HL-60 (cell line): ENCODE measurements at regions not wholly inside any gene's neighbourhood (a gene's known extent, or its start where the extent isn't known, plus 50 kb on each side); places are given as distances from the start of the nearest gene placed in this dataset.

ENCODE experiments used
- DNase-seq, 2 experiments: peaks; one replicate each; pipeline ENCODE4 v3.0.0-alpha.2; 2010 to 2020; ENCODE audit warnings: low read depth in 1 of 2, low spot score in 1 of 2
- H3K27ac ChIP-seq: fragments of 250-450 bp; sonication (Bioruptor Pico); replicated peaks from 2 replicates; pipeline ENCODE4 v1.5.1; 2020; ENCODE audit warnings: mild to moderate bottlenecking, moderate library complexity
- H3K27me3 ChIP-seq: fragments of 250-450 bp; sonication (Bioruptor Pico); 2 replicates; pipeline ENCODE4 v1.5.1; 2021; ENCODE audit warnings: mild to moderate bottlenecking, moderate library complexity; ENCODE audit not compliant: insufficient read depth, poor library complexity, severe bottlenecking
- H3K4me3 ChIP-seq: replicated peaks from 2 replicates; pipeline ENCODE4 v1.5.1; 2011; ENCODE audit warnings: mild to moderate bottlenecking, control low read depth, low read length; ENCODE audit not compliant: insufficient read depth
- CTCF ChIP-seq: IDR thresholded peaks from one replicate; pipeline ENCODE4 v1.5.1; 2011; ENCODE audit warnings: low read length, control low read depth, inconsistent platforms; ENCODE audit not compliant: insufficient read depth
- GABPA ChIP-seq: IDR thresholded peaks from 2 replicates; pipeline ENCODE4 v1.6.1; 2012; ENCODE audit warnings: low read depth
- POLR2AphosphoS5 ChIP-seq: IDR thresholded peaks from 2 replicates; pipeline ENCODE4 v1.6.1; 2012; ENCODE audit warnings: low read depth
- SPI1 ChIP-seq: IDR thresholded peaks from 2 replicates; pipeline ENCODE4 v1.6.1; 2012; ENCODE audit warnings: low read depth, mild to moderate bottlenecking, borderline replicate concordance
- TF ChIP-seq, protein P1 (sequence below): IDR thresholded peaks from 2 replicates; pipeline ENCODE4 v1.6.1; 2012; ENCODE audit warnings: low read depth; ENCODE audit not compliant: insufficient replicate concordance

DNA sequence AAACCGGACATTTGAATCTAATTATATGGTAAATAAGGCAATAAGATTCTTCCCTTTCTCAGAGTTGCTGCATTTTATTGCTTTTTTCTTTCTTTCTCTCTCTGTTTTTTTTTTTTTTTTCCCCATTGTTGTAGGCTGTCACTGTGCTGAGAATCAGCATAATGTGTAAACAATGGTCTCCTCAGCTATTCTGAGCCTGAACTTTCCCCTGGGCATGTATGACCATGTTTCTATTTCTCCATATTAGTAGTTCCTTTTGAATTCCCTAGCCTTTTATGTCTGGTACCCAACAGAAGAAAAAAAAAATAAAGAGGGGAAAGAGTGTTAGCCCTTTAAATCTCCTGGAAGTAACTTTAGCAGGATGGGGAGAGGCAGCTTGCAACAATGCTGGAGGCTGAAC lies 1862.5 kb downstream of the SUCLG1 start:
- TF ChIP-seq GABPA (no peak), CTCF (no peak), POLR2AphosphoS5 (no peak)
- TF ChIP-seq, protein P1, sequence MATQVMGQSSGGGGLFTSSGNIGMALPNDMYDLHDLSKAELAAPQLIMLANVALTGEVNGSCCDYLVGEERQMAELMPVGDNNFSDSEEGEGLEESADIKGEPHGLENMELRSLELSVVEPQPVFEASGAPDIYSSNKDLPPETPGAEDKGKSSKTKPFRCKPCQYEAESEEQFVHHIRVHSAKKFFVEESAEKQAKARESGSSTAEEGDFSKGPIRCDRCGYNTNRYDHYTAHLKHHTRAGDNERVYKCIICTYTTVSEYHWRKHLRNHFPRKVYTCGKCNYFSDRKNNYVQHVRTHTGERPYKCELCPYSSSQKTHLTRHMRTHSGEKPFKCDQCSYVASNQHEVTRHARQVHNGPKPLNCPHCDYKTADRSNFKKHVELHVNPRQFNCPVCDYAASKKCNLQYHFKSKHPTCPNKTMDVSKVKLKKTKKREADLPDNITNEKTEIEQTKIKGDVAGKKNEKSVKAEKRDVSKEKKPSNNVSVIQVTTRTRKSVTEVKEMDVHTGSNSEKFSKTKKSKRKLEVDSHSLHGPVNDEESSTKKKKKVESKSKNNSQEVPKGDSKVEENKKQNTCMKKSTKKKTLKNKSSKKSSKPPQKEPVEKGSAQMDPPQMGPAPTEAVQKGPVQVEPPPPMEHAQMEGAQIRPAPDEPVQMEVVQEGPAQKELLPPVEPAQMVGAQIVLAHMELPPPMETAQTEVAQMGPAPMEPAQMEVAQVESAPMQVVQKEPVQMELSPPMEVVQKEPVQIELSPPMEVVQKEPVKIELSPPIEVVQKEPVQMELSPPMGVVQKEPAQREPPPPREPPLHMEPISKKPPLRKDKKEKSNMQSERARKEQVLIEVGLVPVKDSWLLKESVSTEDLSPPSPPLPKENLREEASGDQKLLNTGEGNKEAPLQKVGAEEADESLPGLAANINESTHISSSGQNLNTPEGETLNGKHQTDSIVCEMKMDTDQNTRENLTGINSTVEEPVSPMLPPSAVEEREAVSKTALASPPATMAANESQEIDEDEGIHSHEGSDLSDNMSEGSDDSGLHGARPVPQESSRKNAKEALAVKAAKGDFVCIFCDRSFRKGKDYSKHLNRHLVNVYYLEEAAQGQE = no peak
- Histone ChIP-seq H3K27ac (no peak overlapping the region), H3K4me3 (no peak overlapping the region), H3K27me3 (no peaks in the 10 kb centered on the region)
- no peak for DNase-seq

DNA sequence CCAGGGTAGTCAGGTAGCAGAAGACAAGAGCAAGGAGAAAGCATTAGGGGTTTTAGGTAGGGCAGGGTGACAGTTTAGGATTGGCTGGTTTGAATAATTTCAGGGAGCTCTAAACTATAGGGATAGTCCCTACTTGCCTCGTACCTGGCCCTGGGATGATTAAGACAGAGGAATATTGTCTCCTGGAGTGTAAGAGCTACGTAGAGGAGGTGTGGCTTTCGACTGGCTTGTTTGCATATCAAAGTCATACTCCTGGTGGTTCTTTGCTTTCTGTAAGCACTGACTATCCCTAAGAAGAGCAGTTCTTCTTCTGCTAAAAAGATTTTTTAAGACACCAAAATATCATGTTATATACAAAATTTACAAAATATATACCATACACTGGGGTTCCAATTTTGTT lies 1867.4 kb downstream of the SUCLG1 start:
- DNase-seq = no peak

DNA sequence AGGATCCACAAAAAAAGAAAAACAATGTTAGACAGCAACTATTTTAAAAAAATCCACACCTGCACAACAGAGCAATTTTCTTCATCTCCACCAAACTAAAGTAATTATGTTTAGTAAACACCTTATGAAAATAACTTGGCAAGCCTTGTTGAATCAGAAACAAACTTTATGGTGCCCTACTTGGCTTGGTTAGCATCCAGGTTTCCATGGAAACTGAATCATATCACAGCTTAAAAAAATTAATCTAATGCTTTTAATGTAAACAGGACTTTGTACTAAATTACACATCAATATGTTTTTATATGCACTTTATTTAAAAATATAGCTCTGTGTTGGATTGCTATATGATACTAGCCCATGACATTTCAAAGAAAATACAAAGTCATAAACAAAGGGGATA lies 1882.4 kb downstream of the SUCLG1 start:
- Histone ChIP-seq H3K4me3 (no peak overlapping the region), H3K27ac (no peak overlapping the region), H3K27me3 (no peaks in the 10 kb centered on the region)
- TF ChIP-seq GABPA (no peak), SPI1 (no peak), POLR2AphosphoS5 (no peak), CTCF (no peak)
- TF ChIP-seq, protein P1 = no peak
- no peak for DNase-seq

More for the DNA sequence above, 1867.4 kb downstream of the SUCLG1 start:
- H3K27ac ChIP-seq = no peak overlapping the region
- no peak for TF ChIP-seq SPI1
- TF ChIP-seq GABPA = no peak
- no peak overlapping the region for H3K4me3 ChIP-seq
- no peaks in the 10 kb centered on the region for H3K27me3 ChIP-seq

DNA sequence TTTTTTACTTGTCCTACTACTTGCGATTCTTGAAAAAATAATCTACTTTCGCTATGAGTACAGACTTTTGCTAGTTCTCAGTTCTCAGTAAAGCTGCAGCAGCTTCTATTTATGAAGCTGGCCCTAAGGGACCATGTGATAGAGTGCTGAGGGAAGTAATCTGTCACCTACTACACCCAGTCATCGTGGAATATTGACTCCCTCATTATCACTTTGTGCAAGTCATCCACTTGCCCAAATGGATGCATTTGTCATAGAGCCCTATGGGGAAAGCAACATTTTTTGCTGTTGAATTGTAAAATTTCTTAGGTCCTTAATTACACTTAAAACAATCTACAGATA lies 1919.8 kb downstream of the SUCLG1 start:
- no peaks in the 10 kb centered on the region for H3K27me3 ChIP-seq
- H3K4me3 ChIP-seq = no peak overlapping the region
- no peak overlapping the region for H3K27ac ChIP-seq
- TF ChIP-seq GABPA = no peak
- TF ChIP-seq POLR2AphosphoS5 = no peak
- TF ChIP-seq SPI1 = no peak
- no peak for TF ChIP-seq CTCF
- TF ChIP-seq, protein P1 = no peak
- no peak for DNase-seq
